ENCODE measurements at regions not wholly inside any gene's neighbourhood (a gene's known extent, or its start where the extent isn't known, plus 50 kb on each side); places are given as distances from the start of the nearest gene placed in this dataset.

DNA sequence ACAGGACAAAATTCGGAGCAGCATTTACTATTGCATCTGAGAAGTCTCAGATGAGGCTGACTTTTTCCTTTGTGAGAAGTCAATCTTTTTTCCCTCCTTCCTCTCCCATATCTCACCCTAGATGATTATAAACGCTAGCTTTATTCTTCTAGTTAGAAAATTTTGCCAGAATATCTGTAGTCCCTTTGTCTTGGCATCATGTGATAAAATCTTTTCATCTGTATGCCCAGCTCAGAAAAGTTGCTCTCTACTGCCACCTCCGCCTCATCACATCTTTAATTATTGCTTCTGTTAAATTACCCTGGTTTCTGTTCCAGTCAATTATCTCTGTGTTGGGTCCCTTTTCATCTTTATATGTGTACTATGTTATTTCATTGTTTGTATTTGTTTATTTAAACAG is 210.8 kb upstream of the SLC35G4 start:
- no peak for TF ChIP-seq POLR2A (IDR thresholded peaks at IDR 0.05)
- TF ChIP-seq, protein P1, sequence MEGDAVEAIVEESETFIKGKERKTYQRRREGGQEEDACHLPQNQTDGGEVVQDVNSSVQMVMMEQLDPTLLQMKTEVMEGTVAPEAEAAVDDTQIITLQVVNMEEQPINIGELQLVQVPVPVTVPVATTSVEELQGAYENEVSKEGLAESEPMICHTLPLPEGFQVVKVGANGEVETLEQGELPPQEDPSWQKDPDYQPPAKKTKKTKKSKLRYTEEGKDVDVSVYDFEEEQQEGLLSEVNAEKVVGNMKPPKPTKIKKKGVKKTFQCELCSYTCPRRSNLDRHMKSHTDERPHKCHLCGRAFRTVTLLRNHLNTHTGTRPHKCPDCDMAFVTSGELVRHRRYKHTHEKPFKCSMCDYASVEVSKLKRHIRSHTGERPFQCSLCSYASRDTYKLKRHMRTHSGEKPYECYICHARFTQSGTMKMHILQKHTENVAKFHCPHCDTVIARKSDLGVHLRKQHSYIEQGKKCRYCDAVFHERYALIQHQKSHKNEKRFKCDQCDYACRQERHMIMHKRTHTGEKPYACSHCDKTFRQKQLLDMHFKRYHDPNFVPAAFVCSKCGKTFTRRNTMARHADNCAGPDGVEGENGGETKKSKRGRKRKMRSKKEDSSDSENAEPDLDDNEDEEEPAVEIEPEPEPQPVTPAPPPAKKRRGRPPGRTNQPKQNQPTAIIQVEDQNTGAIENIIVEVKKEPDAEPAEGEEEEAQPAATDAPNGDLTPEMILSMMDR (IDR thresholded peaks at IDR 0.05), result no peak
